ENCODE measurements at regions not wholly inside any gene's neighbourhood (a gene's known extent, or its start where the extent isn't known, plus 50 kb on each side); places are given as distances from the start of the nearest gene placed in this dataset.

DNA sequence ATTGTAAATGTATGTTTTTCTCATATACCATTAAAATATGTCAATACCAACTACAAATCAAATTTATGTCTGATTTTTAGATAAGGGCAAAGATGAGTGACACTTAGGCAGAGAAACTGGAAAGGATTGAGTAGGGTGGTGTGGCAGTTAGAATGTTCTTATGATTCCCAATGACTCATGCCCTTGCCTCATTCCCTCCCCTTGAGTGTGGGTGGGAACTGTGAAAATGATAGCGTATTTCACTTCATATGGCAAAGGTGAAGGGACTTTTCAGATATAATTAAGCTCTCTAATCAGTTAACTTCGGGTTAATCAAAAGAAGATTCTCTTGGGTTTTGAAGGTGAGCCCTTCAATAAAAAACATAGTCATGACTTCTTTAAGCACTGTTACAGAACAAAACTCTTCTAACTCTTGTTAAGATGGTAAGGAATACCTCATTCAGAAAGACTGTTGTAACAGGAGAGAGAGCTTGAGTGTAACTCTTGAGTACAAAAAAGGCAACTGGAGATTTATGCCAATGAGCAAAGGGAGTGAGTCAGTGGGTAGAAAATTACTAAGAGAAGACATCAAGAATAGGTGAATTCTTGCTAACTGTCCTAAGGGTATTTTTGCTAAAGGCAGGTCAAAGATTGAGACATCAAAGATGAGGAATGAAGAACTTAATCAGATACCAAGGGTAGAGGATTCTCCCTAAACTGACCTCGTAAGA lies 329.5 kb downstream of the KCTD8 start:
- no peak for DNase-seq (ENCODE audit: low spot score)

- no peak for DNase-seq (ENCODE audit: low spot score)
Measured at GRCh38 chr4:44120646-44121045, 328.0 kb downstream of the KCTD8 start.

- DNase-seq (ENCODE audit: low spot score), result no peak
Measured at GRCh38 chr4:44121210-44121609, 327.4 kb downstream of the KCTD8 start.
